ENCODE measurements at regions not wholly inside any gene's neighbourhood (a gene's known extent, or its start where the extent isn't known, plus 50 kb on each side); places are given as distances from the start of the nearest gene placed in this dataset.

DNA sequence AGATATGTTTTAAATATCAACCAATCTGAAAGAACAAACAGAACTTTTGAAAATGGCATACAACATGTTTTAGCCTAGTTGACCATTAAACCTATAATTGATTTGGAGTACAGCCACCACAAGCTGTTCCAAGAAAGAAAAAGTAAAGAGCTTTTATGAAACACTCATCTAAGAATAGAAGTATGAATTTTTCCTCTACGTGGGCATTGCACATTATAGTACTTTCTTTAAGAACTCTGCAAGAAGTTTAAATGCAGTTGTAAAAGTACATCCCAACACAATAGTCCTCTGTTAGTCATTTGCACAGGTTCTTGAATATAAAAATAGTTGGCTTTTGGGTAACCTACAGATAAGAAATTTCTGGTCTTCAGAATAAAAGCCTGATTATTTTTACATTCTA is 933.6 kb upstream of the ADGRL3 start:
- H3K27me3 ChIP-seq (replicated peaks in 1 of 2; ENCODE audit: control insufficient read depth in 2 of 2, insufficient read depth in 2 of 2, low read length in 1 of 2) = no peaks in the 10 kb centered on the region
- no peak for FAIRE-seq
- POLR2A ChIA-PET = no interaction called here
- BruUV-seq (replicated peaks) = no TSS peak
- intact Hi-C loops (cut with micrococcal nuclease; ENCODE audit: unreplicated experiment) (no loop called here), in situ Hi-C loops (cut with MboI) (no loop called here)
- ATAC-seq = no peak
- no peak overlapping the region for H3K27ac ChIP-seq (ENCODE audit: control insufficient read depth, insufficient read depth)
- no peaks in the 10 kb centered on the region for H3K36me3 ChIP-seq (ENCODE audit: control insufficient read depth in 2 of 2, insufficient read depth in 2 of 2, low read length in 1 of 2)
- CTCF ChIA-PET = no interaction called here
- no peak overlapping the region for H3K4me2 ChIP-seq (ENCODE audit: control insufficient read depth, insufficient read depth)
- DNase-seq (ENCODE audit: low read depth, low spot score) = no peak
- H3K4me1 ChIP-seq (ENCODE audit: control insufficient read depth, insufficient read depth, low read length) = no peaks in the 10 kb centered on the region
- no peak for TF ChIP-seq ZSCAN29 (IDR thresholded peaks at IDR 0.05)
- TF ChIP-seq ZZZ3 (IDR thresholded peaks at IDR 0.05; ENCODE audit: control insufficient read depth, insufficient read length, low read depth) = no peak
- TF ChIP-seq DPF2 (IDR thresholded peaks at IDR 0.05) = no peak
- TF ChIP-seq BMI1 (IDR thresholded peaks at IDR 0.05; ENCODE audit: borderline replicate concordance) = no peak
- no peak for TF ChIP-seq REST (IDR thresholded peaks at IDR 0.05; ENCODE audit: low read depth, low read length)
- TF ChIP-seq IKZF2 (IDR thresholded peaks at IDR 0.05) = no peak
- TF ChIP-seq TARDBP (IDR thresholded peaks at IDR 0.05; ENCODE audit: borderline replicate concordance) = no peak
- no peak for TF ChIP-seq CHD1 (IDR thresholded peaks at IDR 0.05; ENCODE audit: low read depth, low read length)
- TF ChIP-seq SUZ12 (IDR thresholded peaks at IDR 0.05; ENCODE audit: unreplicated experiment) = no peak
- TF ChIP-seq MYC (IDR thresholded peaks at IDR 0.05; ENCODE audit: insufficient read depth, insufficient read length, insufficient replicate concordance, low read length, severe bottlenecking) = no peak
- TF ChIP-seq CUX1 (IDR thresholded peaks at IDR 0.05; ENCODE audit: insufficient replicate concordance, low read depth, low read length) = no peak
- TF ChIP-seq ATF2 (IDR thresholded peaks at IDR 0.05; ENCODE audit: low read length) = no peak
- TF ChIP-seq BCLAF1 (IDR thresholded peaks at IDR 0.05) = no peak
- H3K9me3 ChIP-seq (replicated peaks; ENCODE audit: control insufficient read depth, insufficient read depth, low read length) = no peaks in the 10 kb centered on the region
- no peak overlapping the region for H2AFZ ChIP-seq (ENCODE audit: control insufficient read depth, low read depth, low read length)
- SMC1A ChIA-PET (ENCODE audit: uncharacterized antibody, unreplicated experiment) = no interaction called here
- H3K79me2 ChIP-seq (ENCODE audit: control insufficient read depth, insufficient read depth, low read length) = no peaks in the 10 kb centered on the region
- no peak overlapping the region for H3K9ac ChIP-seq (ENCODE audit: control insufficient read depth, insufficient read depth, low read length)
- RAD21 ChIA-PET (ENCODE audit: unreplicated experiment) = no interaction called here
- H3K4me3 ChIP-seq = no peak overlapping the region
- no peaks in the 10 kb centered on the region for H4K20me1 ChIP-seq (ENCODE audit: control insufficient read depth, insufficient read depth)
- 0% methylated on average over 1 of the region's 1 CpG for WGBS (ENCODE audit: insufficient coverage, insufficient replicate concordance, low lambda C conversion rate, missing lambda C conversion rate)

Measured in GM12878 (cell line).